HG03039 (cell line): ENCODE measurements at regions not wholly inside any gene's neighbourhood (a gene's known extent, or its start where the extent isn't known, plus 50 kb on each side); places are given as distances from the start of the nearest gene placed in this dataset.
"Not testable (repeated sequence)": the region's sequence is repeated elsewhere in the genome, so short reads cannot be mapped to it uniquely, and the experiment has no call there.

ENCODE experiments used
- ATAC-seq: cut with Tn5 transposase; IDR thresholded peaks from one replicate; pipeline ENCODE4 v1.9.1; 2021; ENCODE audit warnings: mild to moderate bottlenecking, moderate library complexity; ENCODE audit not compliant: unreplicated experiment

DNA sequence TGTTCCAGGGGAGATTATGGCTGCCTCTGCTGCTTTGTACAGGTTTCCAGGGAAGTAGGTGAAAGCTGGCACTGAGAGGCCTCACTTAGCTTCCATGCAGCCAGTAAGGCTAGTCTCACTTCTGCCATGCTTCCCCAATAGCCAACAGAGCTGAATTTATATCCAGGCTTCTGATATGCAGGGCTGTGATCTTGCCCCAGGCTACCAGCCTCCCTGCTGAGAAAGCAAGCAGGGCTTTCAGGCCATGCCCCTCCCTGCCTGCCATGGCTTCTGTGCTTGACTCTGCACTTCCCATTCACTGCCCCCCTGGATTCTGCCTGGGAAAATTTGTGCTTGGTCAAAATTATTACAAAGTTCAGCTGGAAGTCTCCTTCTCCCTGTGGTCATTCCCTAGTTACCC is 302.1 kb upstream of the FBXO33 start:
- no peak for ATAC-seq

- ATAC-seq: no peak
These were observed 301.5 kb upstream of the FBXO33 start for GRCh38 chr14:39733741-39734140.

- no peak for ATAC-seq
These were observed 299.7 kb upstream of the FBXO33 start for GRCh38 chr14:39731912-39732311.

GRCh38 chr14:39726563-39726962 is 294.3 kb upstream of the FBXO33 start:
- no peak for ATAC-seq

- ATAC-seq: no peak
These were observed 290.5 kb upstream of the FBXO33 start for GRCh38 chr14:39722547-39723273.

GRCh38 chr14:39716987-39717570 is 284.8 kb upstream of the FBXO33 start:
- ATAC-seq: no peak

GRCh38 chr14:39712293-39712999 is 280.2 kb upstream of the FBXO33 start:
- ATAC-seq: no peak

DNA sequence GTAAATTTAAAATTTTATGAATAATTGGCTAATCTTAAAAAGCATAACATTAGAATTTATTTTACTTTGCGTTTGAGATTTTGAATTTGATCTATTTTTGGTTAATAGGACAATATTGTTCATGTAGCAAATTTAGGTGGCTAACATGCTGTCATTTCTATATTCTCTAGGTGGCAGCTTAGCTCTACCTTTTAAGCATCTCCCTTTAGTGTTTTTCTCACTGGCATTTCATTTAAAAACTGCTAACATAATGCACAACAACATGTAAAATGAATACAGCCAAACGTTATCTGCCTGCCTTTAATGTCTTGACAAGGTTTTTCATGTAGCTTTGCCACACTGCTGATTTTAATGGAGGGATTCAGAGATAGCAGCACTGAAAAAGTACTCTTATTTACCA is 272.4 kb upstream of the FBXO33 start:
- no peak for ATAC-seq

GRCh38 chr14:39694341-39694740 is 262.1 kb upstream of the FBXO33 start:
- no peak for ATAC-seq

DNA sequence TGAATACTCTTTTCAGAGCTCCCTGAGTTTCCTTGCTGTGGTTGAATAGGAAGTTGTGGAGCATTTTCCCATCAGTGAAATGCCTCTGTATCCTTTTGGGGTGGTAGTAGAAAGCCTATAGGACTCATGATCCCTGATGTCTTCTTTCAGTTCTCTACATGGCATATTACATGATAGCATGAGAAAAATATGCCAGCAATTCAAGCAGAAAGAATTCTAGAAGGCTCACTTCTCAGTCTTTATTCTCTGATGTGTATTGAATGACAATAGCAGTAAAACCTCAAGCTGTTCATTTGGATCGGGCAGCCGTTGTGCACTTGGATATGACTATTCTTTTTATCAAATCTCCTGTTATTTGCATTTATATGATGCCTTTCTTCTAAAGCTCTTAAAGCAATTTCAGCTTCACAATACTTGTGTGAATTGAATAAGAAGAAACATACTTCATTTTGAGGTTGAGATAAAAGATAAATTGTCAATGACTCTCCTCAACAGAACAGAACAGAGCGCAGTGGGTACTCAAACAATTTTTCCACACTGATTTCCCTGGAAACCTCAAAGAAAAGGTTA is 251.5 kb upstream of the FBXO33 start:
- no peak for ATAC-seq

- ATAC-seq: no peak
These were observed 250.3 kb upstream of the FBXO33 start for GRCh38 chr14:39682582-39682981.

- ATAC-seq: no peak
These were observed 249.7 kb upstream of the FBXO33 start for GRCh38 chr14:39681782-39682399.

- ATAC-seq: peak; percentile 92
These were observed 248.5 kb upstream of the FBXO33 start for GRCh38 chr14:39680777-39681176.

DNA sequence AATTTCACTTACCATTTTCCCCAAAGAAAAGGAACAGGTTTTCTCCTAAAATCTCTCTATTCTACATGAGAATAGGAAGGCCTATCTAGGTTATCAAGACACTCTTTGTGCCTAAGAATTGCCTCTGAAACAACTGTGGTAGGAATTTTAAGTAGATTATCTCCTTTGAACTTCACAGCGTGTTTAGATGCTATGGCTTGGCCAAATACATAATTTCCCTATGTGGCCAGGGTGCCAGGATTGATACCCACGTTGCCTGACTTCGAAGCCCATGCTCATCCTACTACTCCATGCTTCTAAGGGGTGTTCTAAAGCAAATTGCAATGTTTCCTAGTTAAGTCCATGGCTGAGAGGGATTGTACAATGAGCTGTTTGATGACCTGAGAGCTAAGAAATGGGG is 241.5 kb upstream of the FBXO33 start:
- no peak for ATAC-seq

DNA sequence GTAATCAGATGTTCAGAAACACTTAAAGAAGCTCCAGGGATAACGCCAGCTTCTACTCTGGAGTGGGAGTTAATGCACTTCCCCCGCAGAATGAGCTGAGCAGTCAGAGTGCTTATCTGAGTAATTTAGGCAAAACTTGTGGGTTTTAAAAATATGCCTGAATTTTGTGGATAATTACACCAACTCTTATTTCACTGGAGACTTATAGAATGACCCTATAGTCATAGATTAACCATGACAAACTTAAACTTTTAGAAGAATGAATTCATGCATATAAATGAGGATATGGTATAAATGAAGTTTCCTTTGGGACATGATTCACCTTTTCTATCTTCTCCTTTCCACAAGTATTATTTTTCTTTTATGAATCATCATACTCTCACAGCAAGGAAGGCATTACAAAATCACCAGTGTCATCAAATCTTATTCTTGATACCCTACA is 241.1 kb upstream of the FBXO33 start:
- no peak for ATAC-seq

- ATAC-seq: no peak
These were observed 236.2 kb upstream of the FBXO33 start for GRCh38 chr14:39668449-39668848.

DNA sequence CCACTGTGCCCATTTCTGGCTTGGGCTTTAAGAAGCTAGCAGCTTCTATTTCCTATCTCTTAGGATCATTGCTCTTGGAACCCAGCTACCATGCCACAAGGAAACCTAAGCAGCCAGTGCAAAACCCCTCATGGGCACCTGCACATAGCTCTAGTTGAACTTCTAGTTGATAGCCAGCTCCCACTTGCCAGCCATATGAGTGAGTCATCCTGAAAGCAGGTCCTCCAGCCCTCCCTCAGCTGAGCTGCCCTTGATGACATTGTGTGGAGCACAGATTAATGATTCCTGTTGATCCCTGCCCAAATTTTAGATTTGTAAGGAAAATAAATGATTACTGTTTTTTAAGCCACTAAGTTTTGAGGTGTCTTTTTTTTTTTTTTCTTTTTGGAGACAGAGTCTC is 234.2 kb upstream of the FBXO33 start:
- ATAC-seq: no peak

- peak; percentile 46 for ATAC-seq
These were observed 232.8 kb upstream of the FBXO33 start for GRCh38 chr14:39665075-39665475.

DNA sequence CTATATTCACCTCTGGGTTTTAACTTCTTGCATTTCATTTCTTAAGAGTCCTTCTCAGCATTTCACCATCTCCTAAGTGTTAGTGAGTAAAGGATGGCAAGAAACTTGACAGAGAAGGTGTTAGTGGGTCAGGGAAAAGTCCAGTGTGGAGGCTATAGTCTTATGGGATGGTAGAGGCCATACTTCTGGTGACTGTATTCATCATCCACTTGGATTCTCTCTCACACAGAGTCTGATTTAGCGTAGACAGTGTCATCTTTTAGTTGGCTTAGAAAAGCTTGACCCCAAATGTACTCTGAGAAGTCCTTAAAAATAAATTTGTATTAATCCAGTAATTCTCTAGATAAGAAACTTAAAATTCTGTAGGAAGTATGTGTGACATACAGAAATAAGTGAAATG is 232.4 kb upstream of the FBXO33 start:
- peak; percentile 17 for ATAC-seq

GRCh38 chr14:39641224-39641623 is 209.0 kb upstream of the FBXO33 start:
- ATAC-seq: no peak

DNA sequence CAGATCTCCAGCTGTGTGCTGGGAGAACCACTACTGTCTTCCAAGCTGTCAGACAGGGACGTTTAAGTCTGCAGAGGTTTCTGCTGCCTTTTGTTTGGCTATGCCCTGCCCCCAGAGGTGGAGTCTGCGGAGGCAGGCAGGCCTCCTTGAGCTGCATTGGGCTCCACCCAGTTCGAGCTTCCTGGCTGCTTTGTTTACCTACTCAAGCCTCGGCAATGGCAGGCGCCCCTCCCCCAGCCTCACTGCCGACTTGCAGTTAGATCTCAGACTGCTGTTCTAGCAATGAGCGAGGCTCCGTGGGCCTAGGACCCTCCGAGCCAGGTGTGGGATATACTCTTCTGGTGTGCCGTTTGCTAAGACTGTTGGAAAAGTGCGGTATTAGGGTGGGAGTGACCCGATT is 206.8 kb upstream of the FBXO33 start:
- ATAC-seq: not testable (repeated sequence)
